A673 (cell line): ENCODE measurements at regions not wholly inside any gene's neighbourhood (a gene's known extent, or its start where the extent isn't known, plus 50 kb on each side); places are given as distances from the start of the nearest gene placed in this dataset.

ENCODE experiments used
- EZH2 ChIP-seq: fragments of 200-600 bp; sonication (generic); IDR thresholded peaks from 2 replicates; pipeline ENCODE4 v1.6.1; 2017; ENCODE audit warnings: borderline replicate concordance, low read depth, mild to moderate bottlenecking, mixed read lengths, antibody characterized with exemption, low read length; ENCODE audit not compliant: poor library complexity, severe bottlenecking
- TF ChIP-seq, protein P1 (sequence below): fragments of 300-800, 200-600 bp; sonication (generic); conservative IDR thresholded peaks from 2 replicates; pipeline ENCODE4 v1.5.1; 2017; ENCODE audit warnings: low read depth, mild to moderate bottlenecking, antibody characterized with exemption, low read length, moderate library complexity, mixed read lengths

DNA sequence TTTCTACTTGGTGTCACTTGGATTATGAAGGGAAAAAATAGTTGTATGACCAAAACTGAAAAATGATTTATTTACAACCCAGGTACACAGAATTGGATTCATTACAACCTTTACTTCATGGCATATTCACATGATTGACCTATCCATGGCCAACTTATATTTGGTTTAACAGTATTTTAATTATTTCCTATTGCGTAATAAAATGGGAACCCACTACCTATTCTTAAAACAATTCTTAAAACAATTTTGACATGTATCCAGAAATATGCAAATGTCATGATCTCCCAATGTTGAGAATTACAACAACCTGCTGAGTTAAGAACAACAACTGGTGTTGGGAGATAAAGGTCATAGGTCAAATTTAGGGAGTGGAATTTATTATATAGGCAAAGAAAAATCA is 54.8 kb upstream of the DDX53 start:
- TF ChIP-seq, protein P1, sequence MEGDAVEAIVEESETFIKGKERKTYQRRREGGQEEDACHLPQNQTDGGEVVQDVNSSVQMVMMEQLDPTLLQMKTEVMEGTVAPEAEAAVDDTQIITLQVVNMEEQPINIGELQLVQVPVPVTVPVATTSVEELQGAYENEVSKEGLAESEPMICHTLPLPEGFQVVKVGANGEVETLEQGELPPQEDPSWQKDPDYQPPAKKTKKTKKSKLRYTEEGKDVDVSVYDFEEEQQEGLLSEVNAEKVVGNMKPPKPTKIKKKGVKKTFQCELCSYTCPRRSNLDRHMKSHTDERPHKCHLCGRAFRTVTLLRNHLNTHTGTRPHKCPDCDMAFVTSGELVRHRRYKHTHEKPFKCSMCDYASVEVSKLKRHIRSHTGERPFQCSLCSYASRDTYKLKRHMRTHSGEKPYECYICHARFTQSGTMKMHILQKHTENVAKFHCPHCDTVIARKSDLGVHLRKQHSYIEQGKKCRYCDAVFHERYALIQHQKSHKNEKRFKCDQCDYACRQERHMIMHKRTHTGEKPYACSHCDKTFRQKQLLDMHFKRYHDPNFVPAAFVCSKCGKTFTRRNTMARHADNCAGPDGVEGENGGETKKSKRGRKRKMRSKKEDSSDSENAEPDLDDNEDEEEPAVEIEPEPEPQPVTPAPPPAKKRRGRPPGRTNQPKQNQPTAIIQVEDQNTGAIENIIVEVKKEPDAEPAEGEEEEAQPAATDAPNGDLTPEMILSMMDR: no peak
- TF ChIP-seq EZH2: no peak
